Suprapubic skin (tissue), 4 donors: ENCODE measurements at regions not wholly inside any gene's neighbourhood (a gene's known extent, or its start where the extent isn't known, plus 50 kb on each side); places are given as distances from the start of the nearest gene placed in this dataset.
"Not testable (repeated sequence)": the region's sequence is repeated elsewhere in the genome, so short reads cannot be mapped to it uniquely, and the experiment has no call there.

ENCODE experiments used
- EP300 ChIP-seq: sonication (generic); formaldehyde crosslinking; IDR thresholded peaks from one replicate; pipeline ENCODE4 v1.6.1; 2017; ENCODE audit warnings: antibody characterized with exemption
- POLR2A ChIP-seq, 2 donors: fragments of 450-650 bp; IDR thresholded peaks; one replicate each; pipeline ENCODE4 v1.6.1; 2017; ENCODE audit warnings: antibody characterized with exemption in 2 of 2, mild to moderate bottlenecking in 2 of 2, moderate library complexity in 2 of 2
- POLR2AphosphoS5 ChIP-seq, 3 donors: sonication (generic); formaldehyde crosslinking; IDR thresholded peaks; one replicate each; pipeline ENCODE4 v1.6.1; 2017; ENCODE audit warnings: antibody characterized with exemption in 3 of 3
- TF ChIP-seq, protein P1 (sequence below), 2 donors: fragments of 200-600 bp in 1 of 2; fragments of 450-650 bp in 1 of 2; sonication (generic) in 1 of 2; IDR thresholded peaks; one replicate each; pipeline ENCODE4 v1.5.1; 2016 to 2019; ENCODE audit warnings: antibody characterized with exemption in 2 of 2, mild to moderate bottlenecking in 1 of 2, moderate library complexity in 1 of 2

GRCh38 chr9:62830829-62831459, 1641.1 kb downstream of the SPATA31A7 start:
- TF ChIP-seq, protein P1, sequence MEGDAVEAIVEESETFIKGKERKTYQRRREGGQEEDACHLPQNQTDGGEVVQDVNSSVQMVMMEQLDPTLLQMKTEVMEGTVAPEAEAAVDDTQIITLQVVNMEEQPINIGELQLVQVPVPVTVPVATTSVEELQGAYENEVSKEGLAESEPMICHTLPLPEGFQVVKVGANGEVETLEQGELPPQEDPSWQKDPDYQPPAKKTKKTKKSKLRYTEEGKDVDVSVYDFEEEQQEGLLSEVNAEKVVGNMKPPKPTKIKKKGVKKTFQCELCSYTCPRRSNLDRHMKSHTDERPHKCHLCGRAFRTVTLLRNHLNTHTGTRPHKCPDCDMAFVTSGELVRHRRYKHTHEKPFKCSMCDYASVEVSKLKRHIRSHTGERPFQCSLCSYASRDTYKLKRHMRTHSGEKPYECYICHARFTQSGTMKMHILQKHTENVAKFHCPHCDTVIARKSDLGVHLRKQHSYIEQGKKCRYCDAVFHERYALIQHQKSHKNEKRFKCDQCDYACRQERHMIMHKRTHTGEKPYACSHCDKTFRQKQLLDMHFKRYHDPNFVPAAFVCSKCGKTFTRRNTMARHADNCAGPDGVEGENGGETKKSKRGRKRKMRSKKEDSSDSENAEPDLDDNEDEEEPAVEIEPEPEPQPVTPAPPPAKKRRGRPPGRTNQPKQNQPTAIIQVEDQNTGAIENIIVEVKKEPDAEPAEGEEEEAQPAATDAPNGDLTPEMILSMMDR (IDR thresholded peaks at IDR 0.05), result not testable (repeated sequence)
- TF ChIP-seq EP300; POLR2A (IDR thresholded peaks at IDR 0.05); POLR2AphosphoS5 (IDR thresholded peaks at IDR 0.05): not testable (repeated sequence)
